SH-SY5Y (cell line): ENCODE measurements at regions not wholly inside any gene's neighbourhood (a gene's known extent, or its start where the extent isn't known, plus 50 kb on each side); places are given as distances from the start of the nearest gene placed in this dataset.

Source experiments
- GATA2 ChIP-seq: IDR thresholded peaks from 2 replicates; pipeline ENCODE4 v1.6.1; 2011; ENCODE audit warnings: mild to moderate bottlenecking, low read depth, low read length
- GATA3 ChIP-seq: IDR thresholded peaks from 2 replicates; pipeline ENCODE4 v1.6.1; 2011; ENCODE audit warnings: low read depth, mild to moderate bottlenecking, low read length, moderate library complexity

DNA sequence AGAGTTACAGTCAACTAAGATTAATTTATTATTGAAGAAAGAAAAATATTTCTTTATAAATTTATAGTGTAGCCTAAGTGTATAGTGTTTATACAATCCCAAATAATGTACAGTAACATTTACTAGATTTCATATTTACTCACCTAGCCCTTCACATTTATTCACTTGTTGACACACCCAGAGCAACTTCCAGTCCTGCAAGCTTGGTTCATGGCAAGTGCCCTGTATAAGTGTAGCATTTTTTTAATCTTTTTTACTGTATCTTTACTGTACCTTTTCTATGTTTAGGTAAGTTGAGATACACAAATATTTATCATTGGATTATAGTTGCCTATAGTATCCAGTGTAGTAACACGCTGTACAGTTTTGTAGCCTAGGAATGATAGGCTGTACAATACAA is 119.9 kb downstream of the SPATA31D1 start:
- no peak for TF ChIP-seq GATA2
- no peak for TF ChIP-seq GATA3
